ENCODE measurements at regions not wholly inside any gene's neighbourhood (a gene's known extent, or its start where the extent isn't known, plus 50 kb on each side); places are given as distances from the start of the nearest gene placed in this dataset.

- no peak for TF ChIP-seq CTCF (IDR thresholded peaks at IDR 0.05)
- no peak for TF ChIP-seq POLR2A (IDR thresholded peaks at IDR 0.05)
- TF ChIP-seq POLR2AphosphoS5 (IDR thresholded peaks at IDR 0.05), result no peak
- TF ChIP-seq EP300 (IDR thresholded peaks at IDR 0.05), result no peak
Measured at GRCh38 chr18:22082408-22082807, 87.0 kb upstream of the GATA6 start.
